ENCODE measurements at regions not wholly inside any gene's neighbourhood (a gene's known extent, or its start where the extent isn't known, plus 50 kb on each side); places are given as distances from the start of the nearest gene placed in this dataset.
A peak's percentile ranks its signal among the peaks of the same experiment; 100 is the strongest.

DNA sequence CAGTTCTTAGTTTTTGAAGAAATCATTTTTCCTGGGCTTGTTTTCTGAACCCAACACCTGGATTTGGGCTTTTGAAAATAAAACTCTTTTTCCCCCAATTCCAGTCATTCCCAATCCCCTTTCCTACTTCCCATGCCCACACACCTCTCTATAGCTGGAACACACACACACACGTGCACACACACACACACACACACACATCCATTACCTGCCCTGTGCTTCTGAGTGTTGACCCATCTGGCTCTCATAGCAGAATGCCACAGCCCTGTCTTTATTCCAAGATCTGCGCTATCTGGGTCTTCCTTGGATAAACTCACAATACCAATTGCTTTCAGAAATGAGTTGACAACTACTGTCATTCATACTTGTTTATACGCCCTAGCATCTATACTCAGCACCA, 54.9 kb upstream of the C4orf54 start:
- no peak for DNase-seq (ENCODE audit: low spot score)

GRCh38 chr4:99712099-99712498, 54.5 kb upstream of the C4orf54 start:
- DNase-seq (ENCODE audit: low spot score): no peak

- no peak for DNase-seq (ENCODE audit: low spot score)
Measured at GRCh38 chr4:99711657-99712056, 54.0 kb upstream of the C4orf54 start.

DNA sequence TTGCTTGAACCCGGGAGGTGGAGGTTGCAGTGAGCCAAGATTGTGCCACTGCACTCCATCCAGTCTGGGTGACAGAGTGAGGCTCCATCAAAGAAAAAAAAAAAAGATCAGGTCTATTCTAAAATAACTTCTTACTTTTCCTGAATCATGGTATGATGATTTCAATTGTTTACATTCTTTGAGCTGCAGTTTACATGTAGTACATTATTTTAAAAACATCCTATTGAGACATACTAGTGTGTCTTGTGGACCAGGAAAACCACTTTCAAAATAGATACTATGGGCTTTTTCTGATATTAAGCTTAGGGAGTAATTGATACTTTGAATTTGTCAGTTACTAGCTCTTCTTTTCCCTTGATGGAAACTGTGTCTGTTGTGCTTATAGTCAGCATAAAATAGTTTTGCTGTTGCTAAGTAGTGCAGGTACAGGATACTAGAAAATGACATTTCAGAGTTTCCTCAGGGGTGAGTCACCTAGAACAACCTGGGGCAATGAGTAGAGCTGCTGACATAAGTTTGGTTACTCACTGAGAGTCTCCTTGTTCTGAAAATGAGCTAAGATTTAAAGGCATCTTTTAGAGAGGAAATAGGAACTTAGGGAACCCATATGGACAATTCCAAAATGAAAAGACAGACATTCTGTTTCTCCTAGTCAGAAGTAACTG, 53.2 kb upstream of the C4orf54 start:
- DNase-seq (ENCODE audit: low spot score): peak; percentile 2

GRCh38 chr4:99710020-99710419, 52.4 kb upstream of the C4orf54 start:
- no peak for DNase-seq (ENCODE audit: low spot score)

DNA sequence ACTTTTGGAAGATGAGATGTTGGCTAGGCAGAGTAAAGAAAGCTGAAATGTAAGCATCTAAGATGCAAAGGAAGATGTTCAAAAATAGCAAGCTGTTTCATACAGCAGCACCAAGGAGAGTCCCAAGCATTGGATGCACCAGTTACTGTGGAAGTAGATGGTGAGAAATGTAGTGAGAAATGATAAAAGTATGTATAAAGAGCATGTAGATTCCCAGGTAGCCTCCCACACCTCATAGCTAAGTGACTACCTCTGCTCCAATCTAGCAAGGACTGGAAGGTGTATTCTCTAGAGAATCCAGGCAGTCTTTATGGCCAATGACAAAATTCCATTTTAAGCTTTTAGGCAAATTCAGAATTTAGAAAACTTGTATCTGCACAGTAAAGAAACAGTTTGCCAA, 50.9 kb upstream of the C4orf54 start:
- no peak for DNase-seq (ENCODE audit: low spot score)

Data from activated CD4-positive, alpha-beta T cell treated with anti-CD3 and anti-CD28 coated beads, Interleukin-2, Interleukin-4, amounts not matched to agents 100 ng/mL and 50 ng/mL, durations not matched to agents 16 hours and 8 hours (primary cell).